CD4-positive, alpha-beta T cell treated with Interleukin-6 for 4 hours (primary cell): ENCODE measurements at regions not wholly inside any gene's neighbourhood (a gene's known extent, or its start where the extent isn't known, plus 50 kb on each side); places are given as distances from the start of the nearest gene placed in this dataset.

Experiments used
- DNase-seq: peaks from one replicate; pipeline ENCODE4 v3.0.0-alpha.2; 2020; ENCODE audit warnings: mixed read lengths

- DNase-seq: no peak
Measured at GRCh38 chr7:37504801-37505200, 56.1 kb upstream of the ELMO1 start.

DNA sequence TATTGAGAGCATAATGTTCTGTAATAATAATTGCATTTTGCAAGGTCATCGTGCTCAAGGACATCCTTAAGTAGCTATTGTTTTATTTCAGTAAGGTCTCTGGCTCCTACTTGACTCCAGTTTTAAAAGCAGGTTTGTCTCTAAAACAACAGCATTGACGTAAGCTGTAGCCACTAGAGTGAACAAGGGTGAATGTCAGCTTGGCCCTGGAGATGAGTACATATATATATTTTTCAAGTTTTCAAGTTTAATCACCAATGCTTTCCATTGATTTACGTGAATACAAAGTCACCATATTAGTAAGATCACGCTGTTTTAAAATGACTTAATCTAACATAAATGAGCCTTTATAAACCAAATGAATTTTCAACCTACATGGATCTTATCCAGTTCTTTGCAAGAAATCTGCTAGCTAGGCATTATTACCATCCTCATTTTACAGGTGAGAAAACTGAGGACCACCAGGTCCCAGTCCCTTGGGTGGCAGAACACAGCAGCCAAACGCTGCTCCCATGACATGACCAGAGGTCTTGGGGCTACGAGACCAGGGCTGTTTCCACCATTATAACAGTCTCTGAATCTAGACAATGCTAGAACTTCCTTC lies 57.2 kb upstream of the ELMO1 start:
- no peak for DNase-seq

- DNase-seq: no peak
Measured at GRCh38 chr7:37508118-37508517, 59.5 kb upstream of the ELMO1 start.

GRCh38 chr7:37510043-37510634 lies 61.5 kb upstream of the ELMO1 start:
- peak; percentile 13 for DNase-seq

DNA sequence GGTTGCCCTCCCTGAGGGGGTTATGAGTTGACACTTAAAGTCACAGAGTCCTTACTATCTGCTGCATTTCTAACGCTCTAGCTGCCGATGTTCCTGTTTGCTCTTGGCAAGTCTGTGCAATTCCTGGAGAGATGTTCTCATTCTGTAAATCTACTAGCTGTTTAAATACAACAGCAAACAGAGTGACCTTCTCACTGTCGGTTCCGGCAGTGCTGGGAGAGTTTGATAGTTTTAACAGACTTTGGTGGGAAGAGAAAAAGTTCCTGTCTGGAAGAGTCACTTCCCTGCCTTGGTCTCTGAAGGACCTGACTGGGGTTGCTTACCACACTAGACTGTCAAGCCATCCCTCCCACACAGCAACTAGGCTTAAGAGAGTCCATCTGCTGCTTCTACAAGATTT lies 63.3 kb upstream of the ELMO1 start:
- DNase-seq: no peak

DNA sequence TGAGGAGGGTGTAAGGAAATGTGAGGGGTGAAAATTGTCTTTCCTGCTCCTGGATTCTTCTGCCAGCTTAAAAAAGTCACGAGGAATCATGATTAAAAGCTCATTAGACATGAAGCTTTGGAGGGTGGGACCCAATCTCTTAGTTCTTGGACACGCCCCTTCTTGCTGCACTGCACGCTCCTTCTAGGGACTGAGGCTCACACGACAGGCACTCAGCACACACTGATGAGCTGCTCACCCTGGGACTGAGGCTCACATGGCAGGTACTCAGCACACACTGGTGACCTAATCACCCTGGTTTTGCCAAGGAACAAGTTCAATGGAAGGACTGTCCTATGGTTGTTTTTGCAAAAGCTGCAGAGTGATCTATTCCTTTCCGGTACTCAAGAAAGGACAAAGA lies 65.8 kb upstream of the ELMO1 start:
- no peak for DNase-seq

- DNase-seq: no peak
Measured at GRCh38 chr7:37516664-37517063, 68.0 kb upstream of the ELMO1 start.

- no peak for DNase-seq
Measured at GRCh38 chr7:37518266-37518665, 69.6 kb upstream of the ELMO1 start.

DNA sequence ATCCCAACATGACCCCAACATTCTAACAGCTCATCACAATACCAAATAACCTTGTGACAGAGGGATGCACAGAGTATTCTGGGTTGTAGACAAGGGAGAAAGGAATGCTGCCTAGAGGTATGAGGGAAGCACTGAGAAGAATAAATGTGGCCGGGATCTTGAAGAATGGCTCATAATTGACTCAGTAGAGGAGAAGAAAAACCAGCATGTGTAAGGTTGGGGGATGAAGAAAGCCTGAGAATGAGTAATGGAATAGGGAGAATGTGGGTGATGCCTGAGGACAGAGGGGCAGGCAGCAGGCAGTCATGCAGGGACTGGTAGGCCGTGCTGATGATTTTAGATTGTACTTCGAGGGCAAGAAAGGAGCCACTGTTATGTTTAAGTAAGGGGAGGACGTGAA lies 75.4 kb upstream of the ELMO1 start:
- no peak for DNase-seq

DNA sequence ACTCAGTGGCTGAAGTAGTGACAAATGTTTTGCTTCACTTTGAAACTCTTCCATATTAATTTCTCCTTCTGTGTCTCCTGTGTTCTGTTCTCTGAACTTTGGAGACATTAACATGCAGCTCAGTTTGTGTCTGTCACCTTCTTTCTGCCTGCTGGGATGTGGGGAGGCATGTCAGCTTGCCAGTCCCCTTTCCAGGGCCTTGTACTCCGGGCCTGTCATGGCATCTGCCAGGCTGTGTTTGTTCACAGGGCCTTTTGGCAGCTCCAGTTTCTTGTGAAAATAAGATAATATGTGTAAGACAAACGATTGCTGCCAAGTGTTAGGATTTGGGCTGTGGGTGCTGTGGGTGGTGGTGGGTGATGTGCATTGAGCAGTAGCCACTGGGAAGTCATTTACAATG lies 76.1 kb upstream of the ELMO1 start:
- no peak for DNase-seq

DNA sequence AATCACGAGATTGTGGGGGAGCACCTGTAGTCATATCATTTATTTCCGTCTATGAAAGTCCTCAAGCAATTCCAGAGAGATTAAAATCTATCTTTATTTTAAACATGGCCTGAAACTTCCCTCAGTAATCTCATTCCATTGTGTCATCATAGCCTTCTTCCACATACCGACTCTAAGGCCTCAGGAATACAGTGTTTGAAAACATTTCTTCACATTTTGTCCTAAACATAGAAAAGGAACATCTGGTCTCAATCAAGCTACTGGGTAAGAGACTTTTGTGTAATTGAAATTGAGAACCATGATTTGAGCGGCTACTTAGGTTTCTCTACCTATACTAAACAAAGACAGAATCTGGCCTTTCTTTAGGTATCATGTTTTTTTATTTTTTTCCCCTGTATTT lies 78.0 kb upstream of the ELMO1 start:
- DNase-seq: no peak

GRCh38 chr7:37527109-37527508 lies 78.4 kb upstream of the ELMO1 start:
- no peak for DNase-seq

GRCh38 chr7:37531225-37531624 lies 82.6 kb upstream of the ELMO1 start:
- no peak for DNase-seq

DNA sequence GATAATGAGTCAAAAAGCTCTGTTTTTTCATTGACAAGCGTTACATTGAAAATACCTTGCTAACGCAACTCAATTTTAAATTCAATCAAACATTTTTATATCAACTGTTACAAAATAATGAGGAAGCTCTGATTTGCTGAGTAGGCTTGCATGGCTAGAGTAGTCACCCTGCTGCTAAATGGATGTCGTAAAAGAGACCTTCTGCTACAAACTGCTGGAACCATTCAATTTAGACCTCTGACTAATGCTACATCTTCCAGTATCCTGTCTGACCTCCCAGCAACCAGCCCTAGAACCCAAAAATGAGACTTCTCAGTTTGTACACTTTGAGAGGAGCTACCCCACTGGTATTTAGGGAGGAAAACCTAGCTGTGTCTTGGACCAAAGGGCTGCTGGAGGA lies 84.0 kb upstream of the ELMO1 start:
- no peak for DNase-seq

- no peak for DNase-seq
Measured at GRCh38 chr7:37534893-37535610, 86.4 kb upstream of the ELMO1 start.

DNA sequence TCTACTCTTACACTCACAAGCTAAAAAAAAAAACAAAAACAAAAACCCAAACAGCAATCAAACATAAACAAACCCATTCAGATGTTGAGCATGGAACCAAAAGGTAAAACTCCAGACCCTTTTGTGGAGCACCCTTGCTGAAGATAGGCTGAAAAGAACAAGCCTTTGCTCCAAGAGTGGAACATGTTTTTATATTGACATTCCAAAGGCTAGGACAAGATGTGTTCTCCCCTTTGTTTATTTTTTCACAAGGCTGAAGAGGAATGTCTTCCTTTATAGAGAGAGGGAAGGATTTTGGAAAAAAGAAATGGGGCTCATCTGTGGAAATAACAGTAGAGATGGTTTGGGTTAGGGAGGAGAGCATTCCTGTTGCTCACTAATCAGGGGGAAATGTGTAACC lies 87.2 kb upstream of the ELMO1 start:
- no peak for DNase-seq

- no peak for DNase-seq
Measured at GRCh38 chr7:37536706-37537105, 88.0 kb upstream of the ELMO1 start.

DNA sequence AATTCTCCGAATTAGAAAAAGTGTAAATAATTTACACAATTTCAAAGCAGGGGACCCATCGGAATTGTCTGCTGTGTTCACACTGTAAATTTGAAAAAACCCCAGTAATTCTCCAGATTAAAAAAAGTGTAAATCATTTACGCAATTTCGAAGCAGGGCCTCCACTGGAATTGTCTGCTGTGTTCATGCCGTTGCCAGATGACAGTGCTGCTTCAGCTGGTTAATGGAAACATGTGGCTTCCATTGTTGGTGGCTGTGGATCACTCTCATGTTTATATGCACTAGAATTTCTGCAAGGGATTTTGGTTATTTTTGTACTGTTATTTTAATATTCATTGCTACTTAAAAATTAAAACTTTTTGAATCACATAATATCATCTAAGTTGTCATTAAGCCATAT lies 88.8 kb upstream of the ELMO1 start:
- DNase-seq: no peak

- DNase-seq: no peak
Measured at GRCh38 chr7:37538945-37539344, 90.3 kb upstream of the ELMO1 start.

DNA sequence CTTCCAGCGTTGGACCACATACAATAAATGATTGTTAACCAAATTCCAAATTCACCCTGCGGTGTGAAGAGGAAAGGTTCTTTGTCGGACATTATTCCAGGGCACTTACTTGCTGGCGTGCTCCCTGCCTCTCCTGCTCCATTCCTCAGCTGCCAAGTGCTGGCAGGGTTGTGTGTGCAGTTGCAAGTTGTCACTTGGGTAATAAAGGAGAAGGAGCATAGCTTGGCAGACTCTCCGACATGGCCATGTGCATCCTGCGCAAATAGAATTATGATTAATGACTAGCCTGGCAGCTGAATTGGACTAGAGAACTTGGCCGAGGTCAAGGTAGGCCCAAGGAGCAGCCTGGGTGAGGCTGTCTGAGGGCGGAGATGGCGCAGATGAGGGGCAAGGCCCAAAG lies 92.3 kb upstream of the ELMO1 start:
- DNase-seq: no peak

DNA sequence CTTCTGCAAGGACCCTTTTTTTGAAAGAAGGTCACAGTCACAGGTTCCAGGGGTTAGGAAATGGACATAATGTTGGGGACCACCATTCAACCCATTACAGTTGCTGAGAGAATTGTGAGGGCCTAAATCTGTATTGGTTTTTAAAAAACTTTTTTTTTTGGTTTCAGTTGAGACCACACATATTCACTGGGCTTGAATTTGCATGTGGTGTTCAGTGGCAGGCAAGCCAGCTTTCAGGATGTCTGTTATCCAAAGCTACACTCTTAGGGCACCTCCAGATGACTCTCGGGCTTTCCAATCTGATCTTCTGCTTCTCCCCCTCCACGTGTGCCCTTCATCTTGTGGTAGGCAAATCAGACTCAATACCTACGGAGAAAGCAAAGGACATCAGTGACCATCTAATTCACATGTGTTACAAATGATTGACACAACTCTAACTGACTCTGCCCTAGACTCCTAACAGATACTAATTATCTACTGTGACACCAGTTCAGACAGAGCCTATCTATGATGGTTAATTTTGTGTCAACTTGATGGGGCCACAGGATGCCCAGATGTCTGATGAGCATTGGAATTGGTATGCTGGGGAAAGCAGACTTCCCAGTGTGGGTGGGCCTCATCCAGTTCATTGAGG lies 93.3 kb upstream of the ELMO1 start:
- DNase-seq: no peak

- no peak for DNase-seq
Measured at GRCh38 chr7:37545619-37546534, 97.2 kb upstream of the ELMO1 start.

DNA sequence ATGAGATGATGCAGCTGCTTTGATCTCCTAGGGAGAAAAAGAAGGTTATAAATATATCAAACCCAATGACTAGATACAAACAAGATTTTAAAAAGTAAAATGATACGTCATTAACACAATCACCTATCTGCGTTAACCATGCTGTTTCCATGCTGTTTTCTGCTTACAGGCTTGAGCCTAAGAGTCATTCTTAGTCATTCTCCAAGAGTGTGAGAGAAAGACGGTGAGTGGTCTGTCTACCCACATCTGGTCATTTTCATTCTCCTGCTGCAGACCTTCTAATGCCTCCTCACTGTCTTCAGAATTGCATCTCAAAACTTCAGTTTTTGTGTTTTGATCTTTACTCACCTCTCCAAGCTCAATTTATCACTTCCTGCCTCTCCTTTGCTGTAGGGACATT lies 98.0 kb upstream of the ELMO1 start:
- DNase-seq: no peak
